AG04450 (cell line): ENCODE measurements at regions not wholly inside any gene's neighbourhood (a gene's known extent, or its start where the extent isn't known, plus 50 kb on each side); places are given as distances from the start of the nearest gene placed in this dataset.
A peak's percentile ranks its signal among the peaks of the same experiment; 100 is the strongest.
"Not testable (repeated sequence)": the region's sequence is repeated elsewhere in the genome, so short reads cannot be mapped to it uniquely, and the experiment has no call there.

ENCODE experiments used
- CTCF ChIA-PET: fragments of 300-600, 350-600 bp; formaldehyde crosslinking; extraction: SDS; loops from one replicate; lab custom pipeline; 2022; ENCODE audit warnings: antibody characterized with exemption, inconsistent platforms; lab: Charles Lee
- POLR2A ChIA-PET: fragments of 350-600 bp; formaldehyde crosslinking; extraction: SDS; loops from one replicate; lab custom pipeline; 2021; ENCODE audit warnings: antibody characterized with exemption, inconsistent platforms; lab: Yijun Ruan, JAX
- DNase-seq: peaks from one replicate; pipeline ENCODE4 v3.0.0-alpha.2; 2011; ENCODE audit warnings: low read depth, low spot score
- H3K27ac ChIP-seq: one replicate; pipeline ENCODE4 v1.5.1; 2012; ENCODE audit warnings: low read depth, low read length, control low read depth
- H3K27me3 ChIP-seq: one replicate; pipeline ENCODE4 v1.6.0; 2012; ENCODE audit warnings: low read length; ENCODE audit not compliant: control insufficient read depth, insufficient read depth
- H3K4me3 ChIP-seq: 2 replicates; pipeline ENCODE4 v1.5.1; 2011; ENCODE audit warnings: mild to moderate bottlenecking, low read depth, low read length, control low read depth
- H3K9me3 ChIP-seq: 2 replicates; pipeline ENCODE4 v1.5.1; 2012; ENCODE audit warnings: low read length; ENCODE audit not compliant: control insufficient read depth, insufficient read depth
- TF ChIP-seq, protein P1 (sequence below): IDR thresholded peaks from 2 replicates; pipeline ENCODE4 v1.5.1; 2011; ENCODE audit warnings: low read depth, low read length, control low read depth, inconsistent platforms

DNA sequence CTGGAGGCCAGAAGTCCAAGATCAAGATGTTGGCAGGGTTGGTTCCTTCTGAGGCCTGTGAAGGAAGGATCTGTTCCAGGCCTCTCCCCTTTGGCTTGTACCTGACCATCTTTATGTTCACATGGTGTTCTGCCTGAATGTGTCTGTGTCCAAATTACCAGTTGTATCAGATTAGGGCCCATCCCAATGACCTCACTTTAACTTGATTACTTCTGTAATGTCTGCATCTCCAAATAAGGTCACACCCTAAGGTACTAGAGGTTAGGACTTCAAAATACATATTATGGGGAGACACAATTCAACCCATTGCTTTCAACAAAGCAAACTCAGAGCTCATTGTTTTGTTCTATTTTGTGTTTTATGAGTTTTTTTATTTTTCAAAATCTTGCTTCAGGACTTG, 75.7 kb downstream of the TNFAIP3 start:
- H3K27me3 ChIP-seq: no peaks in the 10 kb centered on the region
- TF ChIP-seq, protein P1, sequence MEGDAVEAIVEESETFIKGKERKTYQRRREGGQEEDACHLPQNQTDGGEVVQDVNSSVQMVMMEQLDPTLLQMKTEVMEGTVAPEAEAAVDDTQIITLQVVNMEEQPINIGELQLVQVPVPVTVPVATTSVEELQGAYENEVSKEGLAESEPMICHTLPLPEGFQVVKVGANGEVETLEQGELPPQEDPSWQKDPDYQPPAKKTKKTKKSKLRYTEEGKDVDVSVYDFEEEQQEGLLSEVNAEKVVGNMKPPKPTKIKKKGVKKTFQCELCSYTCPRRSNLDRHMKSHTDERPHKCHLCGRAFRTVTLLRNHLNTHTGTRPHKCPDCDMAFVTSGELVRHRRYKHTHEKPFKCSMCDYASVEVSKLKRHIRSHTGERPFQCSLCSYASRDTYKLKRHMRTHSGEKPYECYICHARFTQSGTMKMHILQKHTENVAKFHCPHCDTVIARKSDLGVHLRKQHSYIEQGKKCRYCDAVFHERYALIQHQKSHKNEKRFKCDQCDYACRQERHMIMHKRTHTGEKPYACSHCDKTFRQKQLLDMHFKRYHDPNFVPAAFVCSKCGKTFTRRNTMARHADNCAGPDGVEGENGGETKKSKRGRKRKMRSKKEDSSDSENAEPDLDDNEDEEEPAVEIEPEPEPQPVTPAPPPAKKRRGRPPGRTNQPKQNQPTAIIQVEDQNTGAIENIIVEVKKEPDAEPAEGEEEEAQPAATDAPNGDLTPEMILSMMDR: no peak
- POLR2A ChIA-PET: no interaction called here
- DNase-seq: no peak
- CTCF ChIA-PET: interaction anchor here (0.9 to 2.2 kb wide), 5 partner anchors 61 to 238 kb away, joined by 3 to 11 read pairs (median 3); no protein-coding TSS in a partner anchor
- no peak overlapping the region for H3K27ac ChIP-seq
- H3K4me3 ChIP-seq: no peak overlapping the region
- H3K9me3 ChIP-seq: no peaks in the 10 kb centered on the region

- DNase-seq, H3K27ac ChIP-seq, H3K4me3 ChIP-seq, POLR2A ChIA-PET, H3K9me3 ChIP-seq, H3K27me3 ChIP-seq: not testable (repeated sequence)
- CTCF ChIA-PET: interaction anchor here (0.5 to 7.6 kb wide), 29 partner anchors 9 to 303 kb away, joined by 3 to 116 read pairs (median 6); partner anchors contain the start of gene TNFAIP3
Measured at GRCh38 chr6:137944381-137944780, 77.3 kb downstream of the TNFAIP3 start.

GRCh38 chr6:137944793-137945498, 77.9 kb downstream of the TNFAIP3 start:
- TF ChIP-seq, protein P1: peak; percentile 86
- ChIA-PET POLR2A (no interaction called here), CTCF (interaction anchor here (0.6 to 7.6 kb wide), 31 partner anchors 10 to 459 kb away, joined by 3 to 116 read pairs (median 5); partner anchors contain the start of genes HEBP2 and TNFAIP3)
- Histone ChIP-seq H3K27ac (no peak overlapping the region), H3K9me3 (no peaks in the 10 kb centered on the region), H3K27me3 (no peaks in the 10 kb centered on the region), H3K4me3 (no peak overlapping the region)
- no peak for DNase-seq

GRCh38 chr6:137949686-137950390, 82.8 kb downstream of the TNFAIP3 start:
- H3K27me3 ChIP-seq: peaks cover 5% of the 10 kb centered on the region
- TF ChIP-seq, protein P1: no peak
- DNase-seq: no peak
- ChIA-PET CTCF (interaction anchor here (0.6 to 7.6 kb wide), 4 partner anchors 11 to 244 kb away, joined by 3 to 116 read pairs (median 4); no protein-coding TSS in a partner anchor), POLR2A (no interaction called here)
- H3K9me3 ChIP-seq: no peaks in the 10 kb centered on the region
- no peak overlapping the region for H3K4me3 ChIP-seq
- no peak overlapping the region for H3K27ac ChIP-seq

GRCh38 chr6:137950581-137950980, 83.5 kb downstream of the TNFAIP3 start:
- no peak for DNase-seq
- ChIA-PET POLR2A (no interaction called here), CTCF (interaction anchor here (0.6 to 7.6 kb wide), 2 partner anchors 243 to 245 kb away, joined by 4 to 116 read pairs; no protein-coding TSS in a partner anchor)
- H3K9me3 ChIP-seq: no peaks in the 10 kb centered on the region
- H3K4me3 ChIP-seq: no peak overlapping the region
- no peak overlapping the region for H3K27ac ChIP-seq
- TF ChIP-seq, protein P1: no peak
- peaks cover 5% of the 10 kb centered on the region for H3K27me3 ChIP-seq
